A549 (cell line): ENCODE measurements at regions not wholly inside any gene's neighbourhood (a gene's known extent, or its start where the extent isn't known, plus 50 kb on each side); places are given as distances from the start of the nearest gene placed in this dataset.

ENCODE experiments used
- CHD2 ChIP-seq: fragments of 150-350 bp; IDR thresholded peaks from 2 replicates; pipeline ENCODE4 v1.6.1; 2014; ENCODE audit warnings: low read length; ENCODE audit not compliant: partially characterized antibody
- EP300 ChIP-seq, 2 experiments: fragments of >200 bp; sonication (Bioruptor Twin); formaldehyde crosslinking; IDR thresholded peaks; 2 replicates in 1 of 2; 3 replicates in 1 of 2; pipeline ENCODE4 v1.6.1; 2016 to 2017
- SREBF2 ChIP-seq: fragments of 450-650 bp; IDR thresholded peaks from 2 replicates; pipeline ENCODE4 v1.6.1; 2014; ENCODE audit warnings: mild to moderate bottlenecking, moderate library complexity
- TF ChIP-seq, protein P1 (sequence below): fragments of >200 bp; sonication (Bioruptor Twin); formaldehyde crosslinking; IDR thresholded peaks from 3 replicates; pipeline ENCODE4 v1.5.1; 2016

DNA sequence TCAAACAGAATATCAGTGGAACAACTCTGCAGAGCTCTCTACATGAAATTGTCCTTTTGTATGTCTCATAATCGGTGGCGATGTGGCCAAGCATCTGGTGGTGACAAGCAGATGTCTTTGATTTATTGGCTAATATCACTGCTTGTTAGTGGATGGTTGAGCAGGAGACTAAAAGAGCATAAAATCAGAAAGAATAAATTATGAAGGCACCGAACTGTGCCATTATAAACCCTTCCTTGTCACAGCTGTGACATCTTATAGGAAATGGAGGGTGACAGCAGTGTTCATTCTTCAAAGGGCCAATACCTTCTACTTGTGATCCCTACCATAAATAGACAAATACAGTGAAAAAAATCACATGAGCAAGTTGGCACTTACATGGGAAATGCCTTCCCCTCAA is 1404.3 kb downstream of the MAT2B start:
- TF ChIP-seq EP300 (IDR thresholded peaks at IDR 0.05) (no peak), CHD2 (no peak), SREBF2 (no peak)
- TF ChIP-seq, protein P1, sequence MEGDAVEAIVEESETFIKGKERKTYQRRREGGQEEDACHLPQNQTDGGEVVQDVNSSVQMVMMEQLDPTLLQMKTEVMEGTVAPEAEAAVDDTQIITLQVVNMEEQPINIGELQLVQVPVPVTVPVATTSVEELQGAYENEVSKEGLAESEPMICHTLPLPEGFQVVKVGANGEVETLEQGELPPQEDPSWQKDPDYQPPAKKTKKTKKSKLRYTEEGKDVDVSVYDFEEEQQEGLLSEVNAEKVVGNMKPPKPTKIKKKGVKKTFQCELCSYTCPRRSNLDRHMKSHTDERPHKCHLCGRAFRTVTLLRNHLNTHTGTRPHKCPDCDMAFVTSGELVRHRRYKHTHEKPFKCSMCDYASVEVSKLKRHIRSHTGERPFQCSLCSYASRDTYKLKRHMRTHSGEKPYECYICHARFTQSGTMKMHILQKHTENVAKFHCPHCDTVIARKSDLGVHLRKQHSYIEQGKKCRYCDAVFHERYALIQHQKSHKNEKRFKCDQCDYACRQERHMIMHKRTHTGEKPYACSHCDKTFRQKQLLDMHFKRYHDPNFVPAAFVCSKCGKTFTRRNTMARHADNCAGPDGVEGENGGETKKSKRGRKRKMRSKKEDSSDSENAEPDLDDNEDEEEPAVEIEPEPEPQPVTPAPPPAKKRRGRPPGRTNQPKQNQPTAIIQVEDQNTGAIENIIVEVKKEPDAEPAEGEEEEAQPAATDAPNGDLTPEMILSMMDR, result no peak
